ENCODE measurements at regions not wholly inside any gene's neighbourhood (a gene's known extent, or its start where the extent isn't known, plus 50 kb on each side); places are given as distances from the start of the nearest gene placed in this dataset.

- TF ChIP-seq POLR2A (IDR thresholded peaks at IDR 0.05), result no peak
- no peak for TF ChIP-seq CTCF (IDR thresholded peaks at IDR 0.05)
- intact Hi-C loops (cut with DNase I), result no loop called here
- WGBS (ENCODE audit: insufficient coverage, low coverage, low lambda C conversion rate, missing lambda C conversion rate), result 58% methylated on average over 8 of the region's 8 CpGs
- no peak for ATAC-seq
- no peaks in the 10 kb centered on the region for H3K9me3 ChIP-seq
- H3K36me3 ChIP-seq, result no peaks in the 10 kb centered on the region
- H3K4me3 ChIP-seq, result no peak overlapping the region
- no peak overlapping the region for H3K27ac ChIP-seq
- H3K27me3 ChIP-seq, result no peaks in the 10 kb centered on the region
- DNase-seq, result no peak
- H3K4me1 ChIP-seq, result no peaks in the 10 kb centered on the region
Observed at GRCh38 chr20:43825581-43825980, 89.1 kb upstream of the TOX2 start.

DNA sequence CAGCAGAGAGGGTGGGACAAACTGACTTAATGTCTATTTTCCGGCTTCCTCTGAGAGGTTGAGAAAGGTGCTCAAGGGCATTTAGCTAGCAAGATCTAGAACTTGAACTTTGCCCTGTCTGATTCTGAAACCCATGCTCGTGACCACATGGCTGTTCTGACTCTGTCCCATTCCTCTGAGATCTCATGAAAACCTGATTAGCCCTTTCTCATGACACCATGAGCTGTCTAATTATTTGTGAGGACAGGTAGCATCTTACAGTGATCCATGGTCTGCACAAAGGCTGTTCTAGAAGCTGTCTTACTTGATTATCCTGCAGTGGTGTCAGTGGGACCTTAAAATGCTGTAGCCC is 89.6 kb upstream of the TOX2 start:
- no peaks in the 10 kb centered on the region for H3K27me3 ChIP-seq
- 20% methylated on average over 2 of the region's 2 CpGs for WGBS (ENCODE audit: insufficient coverage, low coverage, low lambda C conversion rate, missing lambda C conversion rate)
- H3K27ac ChIP-seq, result no peak overlapping the region
- H3K4me1 ChIP-seq, result no peaks in the 10 kb centered on the region
- H3K36me3 ChIP-seq, result no peaks in the 10 kb centered on the region
- H3K9me3 ChIP-seq, result no peaks in the 10 kb centered on the region
- no peak overlapping the region for H3K4me3 ChIP-seq
- intact Hi-C loops (cut with DNase I), result no loop called here
- DNase-seq (no peak), ATAC-seq (no peak)
- TF ChIP-seq POLR2A (IDR thresholded peaks at IDR 0.05) (no peak), CTCF (IDR thresholded peaks at IDR 0.05) (no peak)

GRCh38 chr20:43824309-43825050 is 90.2 kb upstream of the TOX2 start:
- H3K4me1 ChIP-seq, result no peaks in the 10 kb centered on the region
- no peaks in the 10 kb centered on the region for H3K36me3 ChIP-seq
- H3K9me3 ChIP-seq, result no peaks in the 10 kb centered on the region
- H3K4me3 ChIP-seq, result no peak overlapping the region
- H3K27me3 ChIP-seq, result no peaks in the 10 kb centered on the region
- no peak for TF ChIP-seq CTCF (IDR thresholded peaks at IDR 0.05)
- no peak for TF ChIP-seq POLR2A (IDR thresholded peaks at IDR 0.05)
- intact Hi-C loops (cut with DNase I), result no loop called here
- peak in 1 of 4 donors; percentile 40 for ATAC-seq
- no peak overlapping the region for H3K27ac ChIP-seq
- DNase-seq, result peak in 1 of 3 donors; percentile 26
- 43% methylated on average over 9 of the region's 9 CpGs for WGBS (ENCODE audit: insufficient coverage, low coverage, low lambda C conversion rate, missing lambda C conversion rate)

DNA sequence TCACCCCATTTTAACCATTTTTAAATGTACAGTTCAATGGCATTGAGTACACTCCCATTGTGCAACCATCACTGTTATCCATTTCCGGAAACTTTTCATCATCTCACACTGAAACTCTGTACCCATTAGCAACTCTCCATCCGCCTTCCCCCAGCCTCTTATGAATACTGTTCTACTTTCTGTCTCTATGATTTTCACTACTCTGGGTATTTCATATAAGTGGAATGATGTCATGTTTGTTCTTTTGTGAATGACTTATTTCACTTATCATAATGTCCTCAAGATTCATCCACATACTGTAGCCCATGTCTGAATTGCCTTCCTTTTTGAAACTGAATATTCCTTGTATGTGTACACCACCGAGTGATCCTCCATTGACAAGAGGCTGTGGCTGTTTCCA is 92.9 kb upstream of the TOX2 start:
- H3K36me3 ChIP-seq, result no peaks in the 10 kb centered on the region
- H3K27me3 ChIP-seq, result no peaks in the 10 kb centered on the region
- TF ChIP-seq CTCF (IDR thresholded peaks at IDR 0.05) (no peak), POLR2A (IDR thresholded peaks at IDR 0.05) (no peak)
- no peak overlapping the region for H3K27ac ChIP-seq
- no peaks in the 10 kb centered on the region for H3K9me3 ChIP-seq
- no peak overlapping the region for H3K4me3 ChIP-seq
- no peaks in the 10 kb centered on the region for H3K4me1 ChIP-seq
- ATAC-seq, result no peak
- intact Hi-C loops (cut with DNase I), result no loop called here
- 42% methylated on average over 3 of the region's 3 CpGs for WGBS (ENCODE audit: insufficient coverage, low coverage, low lambda C conversion rate, missing lambda C conversion rate)
- DNase-seq, result no peak

Data from right lobe of liver (tissue), 6 donors.